DND-41 (cell line): ENCODE measurements at regions not wholly inside any gene's neighbourhood (a gene's known extent, or its start where the extent isn't known, plus 50 kb on each side); places are given as distances from the start of the nearest gene placed in this dataset.
A peak's percentile ranks its signal among the peaks of the same experiment; 100 is the strongest.

Experiments used
- ATAC-seq: fragments of 200-7000 bp; cut with Tn5 transposase; 3 replicates; pipeline ENCODE4 v1.9.1; 2021; ENCODE audit warnings: low read depth; ENCODE audit not compliant: insufficient read depth
- DNase-seq: peaks from one replicate; pipeline ENCODE4 v3.0.0-alpha.2; 2020
- H2AFZ ChIP-seq: 2 replicates; pipeline ENCODE4 v1.6.0; 2012; ENCODE audit warnings: low read depth, low read length
- H3K27ac ChIP-seq: 2 replicates; pipeline ENCODE4 v1.5.1; 2012; ENCODE audit warnings: low read length, inconsistent platforms
- H3K27me3 ChIP-seq: fragments of 200-600 bp; sonication (generic); 2 replicates; pipeline ENCODE4 v1.6.0; 2012; ENCODE audit warnings: low read length, mild to moderate bottlenecking, inconsistent platforms; ENCODE audit not compliant: insufficient read depth, poor library complexity
- H3K36me3 ChIP-seq: 2 replicates; pipeline ENCODE4 v1.5.1; 2012; ENCODE audit warnings: low read length, inconsistent platforms; ENCODE audit not compliant: insufficient read depth
- H3K4me1 ChIP-seq: 2 replicates; pipeline ENCODE4 v1.5.1; 2012; ENCODE audit warnings: mild to moderate bottlenecking, low read length; ENCODE audit not compliant: insufficient read depth
- H3K4me2 ChIP-seq: 2 replicates; pipeline ENCODE4 v1.6.0; 2012; ENCODE audit warnings: mild to moderate bottlenecking, moderate library complexity, low read length, inconsistent platforms; ENCODE audit not compliant: insufficient read depth
- H3K4me3 ChIP-seq, 2 experiments: fragments of 200-600 bp in 1 of 2; shearing (Covaris generic) in 1 of 2; 2 replicates each; pipeline ENCODE4 v1.5.1; 2012 to 2016; ENCODE audit warnings: inconsistent platforms in 2 of 2, low read length in 2 of 2, mild to moderate bottlenecking in 2 of 2, low read depth in 1 of 2, moderate library complexity in 1 of 2
- H3K79me2 ChIP-seq: 2 replicates; pipeline ENCODE4 v1.6.0; 2012; ENCODE audit warnings: low read length, inconsistent platforms; ENCODE audit not compliant: insufficient read depth
- H3K9ac ChIP-seq: 2 replicates; pipeline ENCODE4 v1.6.0; 2012; ENCODE audit warnings: low read depth, mild to moderate bottlenecking, inconsistent platforms, low read length, moderate library complexity
- H3K9me3 ChIP-seq: 2 replicates; pipeline ENCODE4 v1.5.1; 2012; ENCODE audit warnings: low read length, moderate library complexity, mild to moderate bottlenecking, inconsistent platforms; ENCODE audit not compliant: insufficient read depth, severe bottlenecking
- H4K20me1 ChIP-seq: 2 replicates; pipeline ENCODE4 v1.6.0; 2012; ENCODE audit warnings: low read length; ENCODE audit not compliant: insufficient read depth
- CTCF ChIP-seq: IDR thresholded peaks from 2 replicates; pipeline ENCODE4 v1.5.1; 2012; ENCODE audit warnings: borderline replicate concordance, low read length, moderate library complexity, mild to moderate bottlenecking; ENCODE audit not compliant: poor library complexity, severe bottlenecking; ENCODE audit errors: extremely low read depth
- EZH2 ChIP-seq: IDR thresholded peaks from 3 replicates; pipeline ENCODE4 v1.6.1; 2012; ENCODE audit warnings: borderline replicate concordance, low read depth, mild to moderate bottlenecking, moderate library complexity, low read length, inconsistent platforms; ENCODE audit not compliant: severe bottlenecking

- Histone ChIP-seq H3K36me3 (no peaks in the 10 kb centered on the region), H3K4me1 (peaks cover 57% of the 10 kb centered on the region), H3K4me2 (no peak overlapping the region), H3K79me2 (no peaks in the 10 kb centered on the region), H3K9me3 (no peaks in the 10 kb centered on the region), H3K27ac (peak overlapping the region; percentile 55), H2AFZ (no peak overlapping the region), H4K20me1 (no peaks in the 10 kb centered on the region), H3K4me3 (no peak overlapping the region), H3K27me3 (no peaks in the 10 kb centered on the region), H3K9ac (peak overlapping the region; percentile 11; the same call in 1 of the 2 replicates)
- ATAC-seq (no peak), DNase-seq (peak; percentile 9)
- TF ChIP-seq CTCF (no peak), EZH2 (no peak)
These were observed 90.0 kb upstream of the HS6ST1 start for GRCh38 chr2:128408349-128409305.

- Histone ChIP-seq H3K9ac (no peak overlapping the region), H3K4me2 (no peak overlapping the region), H2AFZ (no peak overlapping the region), H3K9me3 (no peaks in the 10 kb centered on the region), H3K4me3 (no peak overlapping the region), H3K27me3 (no peaks in the 10 kb centered on the region), H3K36me3 (no peaks in the 10 kb centered on the region), H3K4me1 (peaks cover 58% of the 10 kb centered on the region), H3K79me2 (no peaks in the 10 kb centered on the region), H3K27ac (no peak overlapping the region), H4K20me1 (no peaks in the 10 kb centered on the region)
- peak; percentile 3 for DNase-seq
- TF ChIP-seq EZH2 = no peak
- no peak for TF ChIP-seq CTCF
- no peak for ATAC-seq
These were observed 90.8 kb upstream of the HS6ST1 start for GRCh38 chr2:128409326-128410034.

- H3K4me1 ChIP-seq = peaks cover 65% of the 10 kb centered on the region
- H4K20me1 ChIP-seq = no peaks in the 10 kb centered on the region
- peak overlapping the region; percentile 13; the same call in 1 of the 2 replicates for H3K27ac ChIP-seq
- no peak overlapping the region for H3K4me3 ChIP-seq
- no peak overlapping the region for H3K4me2 ChIP-seq
- DNase-seq (peak; percentile 1), ATAC-seq (no peak)
- no peaks in the 10 kb centered on the region for H3K79me2 ChIP-seq
- H2AFZ ChIP-seq = no peak overlapping the region
- H3K27me3 ChIP-seq = no peaks in the 10 kb centered on the region
- no peak for TF ChIP-seq CTCF
- TF ChIP-seq EZH2 = no peak
- no peak overlapping the region for H3K9ac ChIP-seq
- H3K36me3 ChIP-seq = no peaks in the 10 kb centered on the region
- no peaks in the 10 kb centered on the region for H3K9me3 ChIP-seq
These were observed 91.5 kb upstream of the HS6ST1 start for GRCh38 chr2:128410035-128410757.
